ENCODE measurements at regions not wholly inside any gene's neighbourhood (a gene's known extent, or its start where the extent isn't known, plus 50 kb on each side); places are given as distances from the start of the nearest gene placed in this dataset.

DNA sequence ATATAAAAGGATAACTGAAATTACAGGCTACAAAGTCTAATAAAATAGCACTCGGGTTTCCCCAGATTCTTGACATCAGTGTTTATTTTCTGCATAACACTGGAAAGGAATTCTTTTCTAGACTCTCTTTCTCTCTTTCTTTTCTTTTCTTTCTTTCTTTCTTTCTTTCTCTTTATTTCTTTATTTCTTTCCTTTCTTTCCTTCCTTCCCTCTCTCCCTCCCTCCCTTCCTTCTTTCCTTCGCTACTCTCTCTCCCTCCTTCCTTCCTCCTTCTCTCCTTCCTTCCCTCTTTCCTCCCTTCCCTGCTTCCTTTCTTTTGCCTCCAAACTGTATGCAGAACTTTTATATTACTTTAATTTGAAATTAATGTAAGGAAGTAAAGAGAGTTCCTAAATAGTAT is 64.5 kb upstream of the GPR45 start:
- Histone ChIP-seq H3K27ac (ENCODE audit: low read depth, low read length) (no peak overlapping the region), H3K36me3 (ENCODE audit: insufficient read depth, low read length) (no peaks in the 10 kb centered on the region), H3K9me3 (ENCODE audit: low read depth, low read length) (no peaks in the 10 kb centered on the region), H4K20me1 (ENCODE audit: insufficient read depth, low read length) (no peaks in the 10 kb centered on the region), H3K4me3 (ENCODE audit: insufficient read depth, low read length) (no peak overlapping the region), H3K27me3 (ENCODE audit: insufficient read depth, low read length) (peaks cover 14% of the 10 kb centered on the region), H3K79me2 (ENCODE audit: insufficient read depth, low read length) (no peaks in the 10 kb centered on the region), H2AFZ (ENCODE audit: low read length) (no peak overlapping the region), H3K4me2 (ENCODE audit: insufficient read depth, low read length) (no peak overlapping the region), H3K4me1 (ENCODE audit: insufficient read depth, low read length) (no peaks in the 10 kb centered on the region)
- TF ChIP-seq, protein P1, sequence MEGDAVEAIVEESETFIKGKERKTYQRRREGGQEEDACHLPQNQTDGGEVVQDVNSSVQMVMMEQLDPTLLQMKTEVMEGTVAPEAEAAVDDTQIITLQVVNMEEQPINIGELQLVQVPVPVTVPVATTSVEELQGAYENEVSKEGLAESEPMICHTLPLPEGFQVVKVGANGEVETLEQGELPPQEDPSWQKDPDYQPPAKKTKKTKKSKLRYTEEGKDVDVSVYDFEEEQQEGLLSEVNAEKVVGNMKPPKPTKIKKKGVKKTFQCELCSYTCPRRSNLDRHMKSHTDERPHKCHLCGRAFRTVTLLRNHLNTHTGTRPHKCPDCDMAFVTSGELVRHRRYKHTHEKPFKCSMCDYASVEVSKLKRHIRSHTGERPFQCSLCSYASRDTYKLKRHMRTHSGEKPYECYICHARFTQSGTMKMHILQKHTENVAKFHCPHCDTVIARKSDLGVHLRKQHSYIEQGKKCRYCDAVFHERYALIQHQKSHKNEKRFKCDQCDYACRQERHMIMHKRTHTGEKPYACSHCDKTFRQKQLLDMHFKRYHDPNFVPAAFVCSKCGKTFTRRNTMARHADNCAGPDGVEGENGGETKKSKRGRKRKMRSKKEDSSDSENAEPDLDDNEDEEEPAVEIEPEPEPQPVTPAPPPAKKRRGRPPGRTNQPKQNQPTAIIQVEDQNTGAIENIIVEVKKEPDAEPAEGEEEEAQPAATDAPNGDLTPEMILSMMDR (IDR thresholded peaks at IDR 0.05; ENCODE audit: extremely low read depth, low read depth, low read length), result no peak
- DNase-seq (ENCODE audit: insufficient read length, low spot score, missing footprints), result no peak

DNA sequence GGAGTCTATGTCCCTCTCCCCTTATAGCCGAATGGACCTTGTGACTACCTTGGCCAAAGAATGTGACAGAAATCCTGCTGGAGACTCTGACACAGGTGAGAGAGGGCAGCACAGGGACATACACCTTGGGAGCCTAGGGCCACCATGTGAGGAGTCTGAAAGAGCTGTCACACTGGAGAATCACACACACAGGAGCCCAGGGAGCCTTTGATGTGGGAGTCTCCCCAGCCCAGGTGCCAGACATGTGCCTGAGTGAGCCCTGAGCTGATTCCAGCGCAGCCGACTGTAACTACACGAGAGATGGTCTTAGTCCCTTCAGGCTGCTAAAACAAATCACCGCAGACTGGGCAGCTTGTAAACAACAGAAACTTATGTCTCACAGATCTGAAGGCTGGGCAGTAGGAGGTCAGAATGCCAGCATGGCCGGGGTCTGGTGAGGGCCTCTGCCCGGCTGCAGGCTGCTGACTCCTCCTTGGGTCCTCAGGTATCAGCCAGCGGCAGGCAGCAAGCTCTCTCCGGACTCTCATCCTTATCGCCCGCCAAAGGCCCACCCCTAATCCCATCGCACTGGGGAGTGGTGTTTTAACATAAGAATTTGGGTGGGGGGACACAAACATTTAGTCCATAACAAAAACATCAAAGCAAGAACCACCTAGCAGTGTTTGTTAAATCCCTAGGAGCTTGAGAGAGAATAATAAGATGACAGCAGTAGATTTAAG is 63.8 kb upstream of the GPR45 start:
- H3K36me3 ChIP-seq (ENCODE audit: insufficient read depth, low read length), result no peaks in the 10 kb centered on the region
- H3K4me2 ChIP-seq (ENCODE audit: insufficient read depth, low read length), result no peak overlapping the region
- H3K9me3 ChIP-seq (ENCODE audit: low read depth, low read length), result no peaks in the 10 kb centered on the region
- H3K4me3 ChIP-seq (ENCODE audit: insufficient read depth, low read length), result no peak overlapping the region
- H4K20me1 ChIP-seq (ENCODE audit: insufficient read depth, low read length), result no peaks in the 10 kb centered on the region
- no peak for DNase-seq (ENCODE audit: insufficient read length, low spot score, missing footprints)
- H2AFZ ChIP-seq (ENCODE audit: low read length), result no peak overlapping the region
- peaks cover 14% of the 10 kb centered on the region for H3K27me3 ChIP-seq (ENCODE audit: insufficient read depth, low read length)
- TF ChIP-seq, protein P1 (IDR thresholded peaks at IDR 0.05; ENCODE audit: extremely low read depth, low read depth, low read length), result no peak
- no peaks in the 10 kb centered on the region for H3K79me2 ChIP-seq (ENCODE audit: insufficient read depth, low read length)
- no peaks in the 10 kb centered on the region for H3K4me1 ChIP-seq (ENCODE audit: insufficient read depth, low read length)
- no peak overlapping the region for H3K27ac ChIP-seq (ENCODE audit: low read depth, low read length)

DNA sequence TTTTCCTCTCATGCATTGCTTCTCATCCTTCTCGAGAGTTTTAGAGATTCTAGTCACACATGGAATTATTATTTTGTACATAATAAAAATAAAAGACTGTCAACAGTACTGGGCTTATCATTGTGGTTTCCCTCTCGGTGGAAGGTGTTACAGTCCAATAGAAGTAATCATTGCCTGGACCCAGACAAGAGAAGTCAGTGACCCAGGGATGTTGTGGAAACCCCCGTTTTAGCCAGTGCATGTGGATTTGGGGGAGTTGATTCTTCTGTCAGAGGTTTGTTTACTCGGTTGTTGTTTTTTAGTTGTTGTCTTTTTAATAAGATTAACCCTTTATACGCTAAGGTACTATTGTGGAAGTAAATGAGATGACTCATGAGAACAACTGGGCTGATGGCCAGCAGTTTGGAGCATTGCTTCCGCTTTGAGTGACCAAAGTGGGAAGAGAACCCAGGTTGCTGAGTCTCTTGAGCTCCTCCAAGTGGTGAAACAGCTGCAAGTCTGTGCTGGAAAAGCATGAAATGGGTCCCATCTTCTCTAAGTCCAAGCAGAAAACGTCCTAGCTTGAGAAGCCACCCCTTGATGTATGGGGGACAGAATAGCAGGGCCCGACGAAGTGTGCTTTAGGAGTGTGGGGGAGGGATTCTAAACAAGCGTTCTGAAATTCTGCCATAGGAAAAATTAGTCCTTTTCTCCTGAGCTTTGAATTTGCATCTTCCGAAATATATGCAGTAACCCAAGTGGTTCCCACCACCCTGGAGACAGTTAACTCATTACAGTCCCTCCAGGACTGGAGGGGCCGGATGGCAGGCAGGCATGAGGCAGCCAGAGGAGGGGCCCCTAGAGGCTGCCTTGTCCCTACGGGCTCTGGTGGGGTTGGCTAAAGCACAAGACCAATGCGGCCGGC is 61.8 kb upstream of the GPR45 start:
- TF ChIP-seq, protein P1 (IDR thresholded peaks at IDR 0.05; ENCODE audit: extremely low read depth, low read depth, low read length), result peak; percentile 68
- peak; percentile 82 for DNase-seq (ENCODE audit: insufficient read length, low spot score, missing footprints)
- Histone ChIP-seq H3K9me3 (ENCODE audit: low read depth, low read length) (no peaks in the 10 kb centered on the region), H3K4me1 (ENCODE audit: insufficient read depth, low read length) (no peaks in the 10 kb centered on the region), H3K27me3 (ENCODE audit: insufficient read depth, low read length) (peaks cover 14% of the 10 kb centered on the region), H3K27ac (ENCODE audit: low read depth, low read length) (no peak overlapping the region), H3K36me3 (ENCODE audit: insufficient read depth, low read length) (no peaks in the 10 kb centered on the region), H2AFZ (ENCODE audit: low read length) (no peak overlapping the region), H3K79me2 (ENCODE audit: insufficient read depth, low read length) (no peaks in the 10 kb centered on the region), H3K4me3 (ENCODE audit: insufficient read depth, low read length) (no peak overlapping the region), H3K4me2 (ENCODE audit: insufficient read depth, low read length) (no peak overlapping the region), H4K20me1 (ENCODE audit: insufficient read depth, low read length) (no peaks in the 10 kb centered on the region)

DNA sequence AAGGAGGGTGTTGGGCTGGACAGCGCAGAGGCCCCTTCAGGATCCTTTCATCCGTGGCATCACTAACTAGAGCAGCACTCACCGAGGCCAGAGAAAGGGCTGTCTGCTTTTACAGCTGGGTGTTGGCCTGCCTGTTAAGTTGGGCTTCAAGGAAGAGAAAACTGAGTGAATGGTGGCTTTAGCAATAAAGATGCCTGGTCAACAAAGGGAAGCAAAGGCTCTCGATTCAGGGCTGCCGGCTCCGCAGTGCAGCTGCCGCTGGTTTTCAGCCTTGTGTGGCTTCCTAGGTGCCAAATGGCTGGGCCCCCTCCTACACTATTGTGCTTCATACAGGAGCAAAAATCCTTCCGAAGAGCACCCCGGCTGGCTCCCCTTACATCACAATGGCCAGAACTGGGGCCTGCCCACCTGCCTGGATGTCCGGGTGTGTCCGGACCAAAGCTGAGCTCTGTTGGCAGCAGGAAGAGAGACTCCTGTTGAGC is 61.0 kb upstream of the GPR45 start:
- Histone ChIP-seq H3K36me3 (ENCODE audit: insufficient read depth, low read length) (no peaks in the 10 kb centered on the region), H3K4me1 (ENCODE audit: insufficient read depth, low read length) (no peaks in the 10 kb centered on the region), H3K9me3 (ENCODE audit: low read depth, low read length) (no peaks in the 10 kb centered on the region), H3K4me3 (ENCODE audit: insufficient read depth, low read length) (no peak overlapping the region), H3K27ac (ENCODE audit: low read depth, low read length) (no peak overlapping the region), H3K27me3 (ENCODE audit: insufficient read depth, low read length) (peaks cover 14% of the 10 kb centered on the region), H4K20me1 (ENCODE audit: insufficient read depth, low read length) (no peaks in the 10 kb centered on the region), H2AFZ (ENCODE audit: low read length) (no peak overlapping the region), H3K4me2 (ENCODE audit: insufficient read depth, low read length) (no peak overlapping the region), H3K79me2 (ENCODE audit: insufficient read depth, low read length) (no peaks in the 10 kb centered on the region)
- TF ChIP-seq, protein P1 (IDR thresholded peaks at IDR 0.05; ENCODE audit: extremely low read depth, low read depth, low read length), result no peak
- no peak for DNase-seq (ENCODE audit: insufficient read length, low spot score, missing footprints)

Data from osteoblast (primary cell).